GM19099 (cell line): ENCODE measurements at regions not wholly inside any gene's neighbourhood (a gene's known extent, or its start where the extent isn't known, plus 50 kb on each side); places are given as distances from the start of the nearest gene placed in this dataset.

ENCODE experiments used
- POLR2A ChIP-seq: IDR thresholded peaks from 3 replicates; pipeline ENCODE4 v1.6.1; 2011; ENCODE audit warnings: low read depth; ENCODE audit not compliant: insufficient read length; ENCODE audit errors: extremely low read depth

GRCh38 chr7:131131012-131131745 is 196.5 kb upstream of the MKLN1 start:
- TF ChIP-seq POLR2A = no peak

GRCh38 chr7:131131746-131132431 is 195.8 kb upstream of the MKLN1 start:
- no peak for TF ChIP-seq POLR2A

- TF ChIP-seq POLR2A = no peak
These were observed 188.2 kb upstream of the MKLN1 start for GRCh38 chr7:131139462-131139861.

GRCh38 chr7:131141443-131141967 is 186.2 kb upstream of the MKLN1 start:
- no peak for TF ChIP-seq POLR2A

GRCh38 chr7:131143869-131144268 is 183.8 kb upstream of the MKLN1 start:
- TF ChIP-seq POLR2A = no peak

- TF ChIP-seq POLR2A = no peak
These were observed 182.7 kb upstream of the MKLN1 start for GRCh38 chr7:131145026-131145425.

- no peak for TF ChIP-seq POLR2A
These were observed 181.9 kb upstream of the MKLN1 start for GRCh38 chr7:131145770-131146169.

GRCh38 chr7:131147604-131148003 is 180.1 kb upstream of the MKLN1 start:
- TF ChIP-seq POLR2A = no peak

GRCh38 chr7:131148258-131148657 is 179.4 kb upstream of the MKLN1 start:
- TF ChIP-seq POLR2A = no peak

GRCh38 chr7:131148708-131149428 is 178.8 kb upstream of the MKLN1 start:
- no peak for TF ChIP-seq POLR2A

GRCh38 chr7:131149429-131149773 is 178.3 kb upstream of the MKLN1 start:
- no peak for TF ChIP-seq POLR2A

GRCh38 chr7:131149840-131150239 is 177.8 kb upstream of the MKLN1 start:
- TF ChIP-seq POLR2A = no peak

- no peak for TF ChIP-seq POLR2A
These were observed 176.6 kb upstream of the MKLN1 start for GRCh38 chr7:131151034-131151433.

GRCh38 chr7:131152766-131153165 is 174.9 kb upstream of the MKLN1 start:
- no peak for TF ChIP-seq POLR2A

- no peak for TF ChIP-seq POLR2A
These were observed 173.3 kb upstream of the MKLN1 start for GRCh38 chr7:131154380-131154779.
